Transverse colon (tissue), 3 donors: ENCODE measurements at regions not wholly inside any gene's neighbourhood (a gene's known extent, or its start where the extent isn't known, plus 50 kb on each side); places are given as distances from the start of the nearest gene placed in this dataset.

Source experiments
- CTCF ChIP-seq, 5 experiments: fragments of 200-600 bp in 3 of 5; fragments of 450-650 bp in 2 of 5; sonication (generic) in 3 of 5; IDR thresholded peaks; 1 replicate in 2 of 5; 2 replicates in 3 of 5; pipeline ENCODE4 v1.5.1; 2016 to 2017; ENCODE audit warnings: antibody characterized with exemption in 5 of 5, inconsistent platforms in 3 of 5, mild to moderate bottlenecking in 2 of 5, moderate library complexity in 1 of 5
- POLR2A ChIP-seq: fragments of 450-650 bp; IDR thresholded peaks from one replicate; pipeline ENCODE4 v1.6.1; 2016; ENCODE audit warnings: antibody characterized with exemption, mild to moderate bottlenecking, moderate library complexity

- TF ChIP-seq CTCF (IDR thresholded peaks at IDR 0.05), result no peak
- no peak for TF ChIP-seq POLR2A
Measured at GRCh38 chr3:40913192-40913591, 286.1 kb upstream of the CTNNB1 start.
